Gastrocnemius medialis (tissue), 4 donors: ENCODE measurements at regions not wholly inside any gene's neighbourhood (a gene's known extent, or its start where the extent isn't known, plus 50 kb on each side); places are given as distances from the start of the nearest gene placed in this dataset.

Experiments used
- CTCF ChIP-seq, 5 experiments: fragments of 450-650 bp in 3 of 5; fragments of 200-600 bp in 2 of 5; sonication (generic) in 2 of 5; IDR thresholded peaks in 4 of 5; conservative IDR thresholded peaks in 1 of 5; 1 replicate in 4 of 5; 2 replicates in 1 of 5; pipeline ENCODE4 v1.5.1; 2016 to 2019; ENCODE audit warnings: antibody characterized with exemption in 5 of 5, mild to moderate bottlenecking in 3 of 5, moderate library complexity in 3 of 5
- POLR2A ChIP-seq, 2 donors: fragments of 450-650 bp; IDR thresholded peaks; one replicate each; pipeline ENCODE4 v1.6.1; 2017; ENCODE audit warnings: antibody characterized with exemption in 2 of 2, mild to moderate bottlenecking in 2 of 2, moderate library complexity in 2 of 2

GRCh38 chr18:68456985-68457384 is 257.9 kb downstream of the TMX3 start:
- TF ChIP-seq CTCF (IDR thresholded peaks at IDR 0.05 in 4 of 5, conservative IDR thresholded peaks at IDR 0.05 in 1 of 5) (no peak), POLR2A (IDR thresholded peaks at IDR 0.05) (no peak)
